Gastrocnemius medialis (tissue), 4 donors: ENCODE measurements at regions not wholly inside any gene's neighbourhood (a gene's known extent, or its start where the extent isn't known, plus 50 kb on each side); places are given as distances from the start of the nearest gene placed in this dataset.

Experiments
- POLR2A ChIP-seq, 2 donors: fragments of 450-650 bp; IDR thresholded peaks; one replicate each; pipeline ENCODE4 v1.6.1; 2017; ENCODE audit warnings: antibody characterized with exemption in 2 of 2, mild to moderate bottlenecking in 2 of 2, moderate library complexity in 2 of 2
- TF ChIP-seq, protein P1 (sequence below), 5 experiments: fragments of 450-650 bp in 3 of 5; fragments of 200-600 bp in 2 of 5; sonication (generic) in 2 of 5; IDR thresholded peaks in 4 of 5; conservative IDR thresholded peaks in 1 of 5; 1 replicate in 4 of 5; 2 replicates in 1 of 5; pipeline ENCODE4 v1.5.1; 2016 to 2019; ENCODE audit warnings: antibody characterized with exemption in 5 of 5, mild to moderate bottlenecking in 3 of 5, moderate library complexity in 3 of 5

DNA sequence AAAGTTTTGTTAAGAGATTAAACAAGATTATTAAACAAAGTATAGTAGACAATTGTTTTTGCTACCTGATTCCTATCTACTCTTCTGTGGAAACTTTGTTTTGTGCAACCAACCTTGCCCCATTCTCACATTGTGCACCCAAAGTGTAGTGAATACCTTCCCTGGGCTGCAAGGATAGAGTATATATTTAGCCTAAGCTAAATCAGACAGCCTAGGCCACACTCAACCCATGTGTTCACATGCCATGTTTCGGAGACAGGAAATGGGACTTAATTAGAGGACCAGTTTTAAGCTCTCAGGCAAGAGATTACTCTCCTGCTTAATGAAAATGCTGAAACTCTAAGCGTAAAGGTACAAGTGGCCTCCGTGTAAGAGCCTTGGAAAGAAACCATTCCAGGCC, 734.9 kb upstream of the USP15 start:
- TF ChIP-seq, protein P1, sequence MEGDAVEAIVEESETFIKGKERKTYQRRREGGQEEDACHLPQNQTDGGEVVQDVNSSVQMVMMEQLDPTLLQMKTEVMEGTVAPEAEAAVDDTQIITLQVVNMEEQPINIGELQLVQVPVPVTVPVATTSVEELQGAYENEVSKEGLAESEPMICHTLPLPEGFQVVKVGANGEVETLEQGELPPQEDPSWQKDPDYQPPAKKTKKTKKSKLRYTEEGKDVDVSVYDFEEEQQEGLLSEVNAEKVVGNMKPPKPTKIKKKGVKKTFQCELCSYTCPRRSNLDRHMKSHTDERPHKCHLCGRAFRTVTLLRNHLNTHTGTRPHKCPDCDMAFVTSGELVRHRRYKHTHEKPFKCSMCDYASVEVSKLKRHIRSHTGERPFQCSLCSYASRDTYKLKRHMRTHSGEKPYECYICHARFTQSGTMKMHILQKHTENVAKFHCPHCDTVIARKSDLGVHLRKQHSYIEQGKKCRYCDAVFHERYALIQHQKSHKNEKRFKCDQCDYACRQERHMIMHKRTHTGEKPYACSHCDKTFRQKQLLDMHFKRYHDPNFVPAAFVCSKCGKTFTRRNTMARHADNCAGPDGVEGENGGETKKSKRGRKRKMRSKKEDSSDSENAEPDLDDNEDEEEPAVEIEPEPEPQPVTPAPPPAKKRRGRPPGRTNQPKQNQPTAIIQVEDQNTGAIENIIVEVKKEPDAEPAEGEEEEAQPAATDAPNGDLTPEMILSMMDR (IDR thresholded peaks at IDR 0.05 in 4 of 5, conservative IDR thresholded peaks at IDR 0.05 in 1 of 5) = no peak
- no peak for TF ChIP-seq POLR2A (IDR thresholded peaks at IDR 0.05)
